Stimulated activated naive CD8-positive, alpha-beta T cell treated with anti-CD3 and anti-CD28 coated beads, Interleukin-15, Interleukin-2, amounts not matched to agents 100 ng/mL and 50 ng/mL, for 24 hours (primary cell): ENCODE measurements at regions not wholly inside any gene's neighbourhood (a gene's known extent, or its start where the extent isn't known, plus 50 kb on each side); places are given as distances from the start of the nearest gene placed in this dataset.
"Not testable (repeated sequence)": the region's sequence is repeated elsewhere in the genome, so short reads cannot be mapped to it uniquely, and the experiment has no call there.

Experiments used
- H3K27ac Mint-ChIP-seq: one replicate; pipeline ENCODE4 v1.8.0; 2021; ENCODE audit warnings: mild to moderate bottlenecking, mixed read lengths
- H3K27me3 Mint-ChIP-seq: one replicate; pipeline ENCODE4 v1.8.0; 2021; ENCODE audit warnings: mixed read lengths
- H3K36me3 Mint-ChIP-seq: one replicate; pipeline ENCODE4 v1.8.0; 2021; ENCODE audit warnings: low read depth, mixed read lengths
- H3K4me1 Mint-ChIP-seq: one replicate; pipeline ENCODE4 v1.8.0; 2021; ENCODE audit warnings: low read depth, mixed read lengths
- H3K4me3 Mint-ChIP-seq: one replicate; pipeline ENCODE4 v1.8.0; 2021; ENCODE audit warnings: mild to moderate bottlenecking, mixed read lengths
- H3K9me3 Mint-ChIP-seq: one replicate; pipeline ENCODE4 v1.8.0; 2021; ENCODE audit warnings: mixed read lengths

GRCh38 chr2:16434393-16434792, 231.2 kb downstream of the CYRIA start:
- Mint-ChIP-seq H3K27me3 (peaks cover 8% of the 10 kb centered on the region), H3K9me3 (no peaks in the 10 kb centered on the region), H3K27ac (no peak overlapping the region), H3K4me3 (no peak overlapping the region), H3K36me3 (no peaks in the 10 kb centered on the region), H3K4me1 (no peaks in the 10 kb centered on the region)

DNA sequence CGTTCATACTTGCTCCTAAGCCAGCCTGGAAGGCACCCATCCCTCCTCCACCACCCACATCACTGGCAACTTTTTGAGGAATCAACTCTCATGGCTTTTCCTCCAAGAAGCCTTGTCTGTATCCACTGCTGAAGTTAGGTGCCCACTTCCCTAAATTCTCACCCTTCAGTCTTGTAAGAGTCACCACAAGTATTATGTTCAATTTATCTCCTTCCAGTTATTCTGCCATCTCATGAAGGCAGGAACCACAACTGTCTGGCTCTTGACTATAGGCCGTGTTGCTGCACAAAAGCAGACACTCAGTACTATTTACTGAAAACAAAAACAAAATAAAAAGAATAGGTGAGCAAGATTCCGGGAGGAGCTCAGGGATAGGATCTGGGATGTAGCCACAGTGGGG, 234.8 kb downstream of the CYRIA start:
- Mint-ChIP-seq H3K36me3 (no peaks in the 10 kb centered on the region), H3K27ac (no peak overlapping the region), H3K4me3 (no peak overlapping the region), H3K4me1 (no peaks in the 10 kb centered on the region), H3K9me3 (no peaks in the 10 kb centered on the region), H3K27me3 (peaks cover 4% of the 10 kb centered on the region)

DNA sequence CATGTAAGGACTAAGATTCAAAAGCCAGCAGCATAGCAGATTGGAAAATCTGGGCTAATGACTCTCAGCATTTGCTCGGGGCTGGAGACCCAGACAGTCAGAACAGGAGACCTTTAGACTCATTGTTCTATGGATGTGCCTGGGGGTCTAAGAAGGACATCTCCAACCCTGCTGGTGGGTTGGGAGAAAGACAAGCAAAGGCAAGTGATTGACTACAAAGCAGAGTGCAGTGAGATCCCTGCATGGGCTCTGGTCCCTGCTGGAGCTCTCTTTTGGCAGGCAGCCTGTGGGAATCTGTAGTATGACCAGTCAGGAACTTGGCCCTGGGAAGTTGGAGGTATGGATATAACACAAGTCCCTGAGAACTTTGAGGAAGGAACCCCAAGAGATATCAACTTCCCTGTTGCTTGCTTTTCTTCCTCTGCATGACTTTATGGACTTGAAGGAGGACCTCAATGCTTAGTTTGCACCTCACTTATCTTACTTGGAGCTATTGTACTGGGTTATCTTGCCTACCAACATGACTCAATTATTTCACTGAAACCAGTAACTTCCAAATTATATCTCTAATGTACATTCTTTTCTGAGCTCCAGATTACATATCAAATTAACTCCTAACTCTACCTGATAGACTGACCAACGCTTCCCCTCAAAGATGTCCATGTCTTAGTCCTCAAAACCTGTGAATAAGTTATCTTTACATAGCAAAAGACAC, 236.0 kb downstream of the CYRIA start:
- Mint-ChIP-seq H3K36me3 (no peaks in the 10 kb centered on the region), H3K4me3 (no peak overlapping the region), H3K4me1 (no peaks in the 10 kb centered on the region), H3K9me3 (no peaks in the 10 kb centered on the region), H3K27me3 (peaks cover 4% of the 10 kb centered on the region), H3K27ac (no peak overlapping the region)

GRCh38 chr2:16429002-16429401, 236.6 kb downstream of the CYRIA start:
- H3K27ac Mint-ChIP-seq = no peak overlapping the region
- peaks cover 4% of the 10 kb centered on the region for H3K27me3 Mint-ChIP-seq
- no peaks in the 10 kb centered on the region for H3K36me3 Mint-ChIP-seq
- H3K9me3 Mint-ChIP-seq = no peaks in the 10 kb centered on the region
- H3K4me3 Mint-ChIP-seq = no peak overlapping the region
- no peaks in the 10 kb centered on the region for H3K4me1 Mint-ChIP-seq

DNA sequence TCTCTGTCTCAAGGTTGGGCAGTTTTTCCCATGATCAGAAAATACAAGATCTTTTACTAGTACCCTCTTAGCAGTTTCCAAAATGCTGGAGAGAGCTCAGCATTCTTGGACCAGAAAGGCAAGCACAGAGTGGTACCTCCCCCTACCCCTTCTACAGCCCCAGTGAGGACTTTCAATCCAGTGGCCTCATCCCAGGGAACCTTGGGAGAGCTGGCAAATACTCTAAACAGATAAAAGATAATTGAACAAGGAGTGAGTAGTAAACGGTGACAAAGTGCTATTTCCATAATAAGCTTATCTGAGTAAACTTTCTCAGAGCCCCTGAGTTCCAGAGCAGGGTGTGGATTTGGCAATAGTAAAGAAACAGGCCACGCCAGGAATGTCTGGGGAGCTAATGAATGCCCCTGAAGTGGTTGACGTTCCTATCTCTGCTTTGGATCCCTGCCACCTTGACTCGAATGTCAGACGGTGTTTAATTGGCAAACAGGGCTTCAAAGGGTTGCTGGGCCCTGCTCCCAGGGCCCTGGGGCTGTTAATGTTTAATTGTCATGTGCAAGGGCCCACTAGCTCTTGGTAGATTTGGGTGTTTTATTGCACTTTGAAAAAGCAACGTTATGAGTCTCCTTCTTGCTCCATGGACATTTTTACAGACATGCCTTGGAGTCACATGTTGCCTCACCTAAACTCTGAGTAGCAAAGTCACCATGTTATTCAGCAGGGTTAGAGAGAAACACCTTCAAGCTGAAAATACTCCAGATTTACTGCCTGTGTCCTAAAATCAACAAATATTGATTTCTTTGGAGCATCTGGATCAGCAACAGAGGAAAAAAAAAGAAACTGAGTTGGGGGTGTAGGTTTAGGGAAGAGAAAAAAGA, 239.9 kb downstream of the CYRIA start:
- Mint-ChIP-seq H3K27me3 (peaks cover 4% of the 10 kb centered on the region), H3K4me1 (no peaks in the 10 kb centered on the region), H3K9me3 (no peaks in the 10 kb centered on the region), H3K4me3 (no peak overlapping the region), H3K27ac (no peak overlapping the region), H3K36me3 (no peaks in the 10 kb centered on the region)

DNA sequence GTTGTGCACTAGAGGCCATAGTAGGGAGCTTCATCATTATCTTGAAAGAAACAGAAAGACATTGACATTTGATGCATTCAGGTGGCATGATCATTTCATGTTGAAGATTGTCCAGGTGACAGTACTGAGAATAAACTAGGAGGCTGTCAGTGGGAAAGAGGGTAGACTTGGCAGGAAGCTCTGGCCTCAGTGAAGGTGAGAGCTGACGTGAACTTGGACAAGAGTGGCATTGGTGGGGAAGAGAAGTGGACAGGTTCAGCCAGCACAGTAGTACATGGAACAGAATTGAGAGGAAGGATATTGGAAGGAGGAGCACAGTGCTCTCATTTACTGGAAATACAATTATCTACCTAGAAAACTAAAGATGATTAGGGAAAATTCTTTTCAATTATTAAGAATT, 245.2 kb downstream of the CYRIA start:
- Mint-ChIP-seq H3K27me3 (no peaks in the 10 kb centered on the region), H3K36me3 (no peaks in the 10 kb centered on the region), H3K27ac (no peak overlapping the region), H3K4me3 (no peak overlapping the region), H3K4me1 (no peaks in the 10 kb centered on the region), H3K9me3 (peaks cover 3% of the 10 kb centered on the region)

DNA sequence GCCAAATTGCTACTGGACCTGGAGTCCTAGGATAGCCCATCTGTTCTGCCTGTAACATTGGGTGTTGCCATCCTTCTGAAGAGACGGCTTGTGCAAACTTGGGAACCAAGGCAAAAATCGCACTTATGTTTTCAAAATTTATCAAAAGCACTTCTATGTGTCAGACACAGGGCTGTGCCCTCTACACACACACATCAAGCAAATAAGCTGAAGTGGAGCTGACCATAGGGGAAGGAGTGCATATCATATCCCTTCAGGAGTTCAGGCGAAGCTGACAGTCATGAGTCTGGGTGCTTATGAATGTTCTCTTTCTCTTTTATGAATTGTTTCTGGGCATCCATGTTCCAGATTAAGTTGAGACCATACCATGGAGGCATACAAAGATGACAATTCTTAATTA, 247.9 kb downstream of the CYRIA start:
- Mint-ChIP-seq H3K27ac (no peak overlapping the region), H3K4me3 (no peak overlapping the region), H3K9me3 (peaks cover 6% of the 10 kb centered on the region), H3K27me3 (peaks cover 3% of the 10 kb centered on the region), H3K36me3 (no peaks in the 10 kb centered on the region), H3K4me1 (no peaks in the 10 kb centered on the region)

DNA sequence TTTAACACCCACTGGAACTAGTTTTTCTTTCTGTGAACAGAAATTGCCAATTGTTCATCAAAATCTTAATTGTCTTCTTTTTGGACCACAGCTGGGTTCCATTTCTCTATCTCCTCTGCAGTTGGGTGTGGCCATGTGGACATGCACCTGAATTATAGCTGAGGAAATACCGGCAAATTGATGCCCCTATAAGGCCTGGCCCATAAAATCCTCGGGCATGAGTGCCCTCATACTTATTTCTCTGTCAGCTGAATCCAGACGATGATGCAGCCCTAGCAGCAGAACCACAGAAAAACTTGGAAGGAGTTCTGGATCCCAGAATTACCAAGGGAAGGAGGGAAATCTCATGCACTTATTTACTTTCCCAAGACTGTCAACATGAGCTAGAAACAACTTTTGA, 249.0 kb downstream of the CYRIA start:
- Mint-ChIP-seq H3K4me1 (no peaks in the 10 kb centered on the region), H3K9me3 (peaks cover 6% of the 10 kb centered on the region), H3K27me3 (peaks cover 3% of the 10 kb centered on the region), H3K4me3 (no peak overlapping the region), H3K27ac (no peak overlapping the region), H3K36me3 (no peaks in the 10 kb centered on the region)

- not testable (repeated sequence) for H3K36me3 Mint-ChIP-seq, H3K27ac Mint-ChIP-seq, H3K4me3 Mint-ChIP-seq, H3K27me3 Mint-ChIP-seq, H3K4me1 Mint-ChIP-seq
- peaks cover 11% of the 10 kb centered on the region for H3K9me3 Mint-ChIP-seq
These were observed 249.8 kb downstream of the CYRIA start for GRCh38 chr2:16415861-16416260.

DNA sequence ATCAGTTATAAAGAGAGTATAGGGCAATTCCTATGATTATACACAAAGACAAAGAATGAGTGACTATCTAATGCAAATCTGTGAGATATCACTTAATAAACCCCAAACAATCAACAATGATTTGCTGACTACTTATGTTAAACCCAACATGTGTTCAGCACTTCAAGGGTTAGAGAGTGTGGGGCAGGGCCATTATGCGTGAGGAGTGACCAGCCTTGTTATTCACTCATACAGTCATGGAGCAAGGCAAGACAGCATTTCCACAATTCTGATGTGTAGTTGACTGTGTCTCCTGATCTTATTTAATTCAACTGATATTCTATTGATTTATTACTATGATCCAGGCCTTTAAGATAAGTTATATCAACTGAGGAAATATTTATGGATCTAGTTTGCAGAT, 251.7 kb downstream of the CYRIA start:
- Mint-ChIP-seq H3K9me3 (peaks cover 11% of the 10 kb centered on the region), H3K27ac (no peak overlapping the region), H3K4me3 (no peak overlapping the region), H3K27me3 (peaks cover 3% of the 10 kb centered on the region), H3K36me3 (no peaks in the 10 kb centered on the region), H3K4me1 (no peaks in the 10 kb centered on the region)

DNA sequence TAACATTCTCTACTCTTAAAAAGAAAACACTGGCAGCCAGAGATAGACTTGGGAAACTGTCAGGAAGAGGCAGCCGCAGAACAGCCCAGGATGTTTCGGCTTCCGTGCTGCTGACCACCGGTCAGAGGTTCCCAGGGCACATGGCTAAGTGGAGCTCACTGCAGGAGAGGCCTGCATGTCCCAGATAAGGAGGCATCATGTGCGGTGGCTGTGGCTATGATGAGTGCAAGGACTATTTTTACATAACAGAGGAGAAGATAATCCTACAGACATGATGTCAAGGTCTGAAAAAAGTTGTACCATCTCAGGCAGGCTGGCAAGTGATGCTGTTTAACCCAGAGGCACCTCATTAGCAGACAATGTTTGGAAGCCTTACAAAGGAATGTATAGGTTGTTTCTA, 252.3 kb downstream of the CYRIA start:
- Mint-ChIP-seq H3K27ac (no peak overlapping the region), H3K4me1 (no peaks in the 10 kb centered on the region), H3K4me3 (no peak overlapping the region), H3K9me3 (peaks cover 11% of the 10 kb centered on the region), H3K27me3 (peaks cover 3% of the 10 kb centered on the region), H3K36me3 (no peaks in the 10 kb centered on the region)

GRCh38 chr2:16412321-16413030, 253.2 kb downstream of the CYRIA start:
- H3K27me3 Mint-ChIP-seq = peaks cover 3% of the 10 kb centered on the region
- H3K36me3 Mint-ChIP-seq = no peaks in the 10 kb centered on the region
- peaks cover 11% of the 10 kb centered on the region for H3K9me3 Mint-ChIP-seq
- H3K27ac Mint-ChIP-seq = no peak overlapping the region
- H3K4me3 Mint-ChIP-seq = no peak overlapping the region
- H3K4me1 Mint-ChIP-seq = no peaks in the 10 kb centered on the region

- Mint-ChIP-seq H3K9me3 (peaks cover 11% of the 10 kb centered on the region), H3K27me3 (peaks cover 3% of the 10 kb centered on the region), H3K4me3 (no peak overlapping the region), H3K4me1 (no peaks in the 10 kb centered on the region), H3K27ac (no peak overlapping the region), H3K36me3 (no peaks in the 10 kb centered on the region)
These were observed 253.8 kb downstream of the CYRIA start for GRCh38 chr2:16411788-16412187.

DNA sequence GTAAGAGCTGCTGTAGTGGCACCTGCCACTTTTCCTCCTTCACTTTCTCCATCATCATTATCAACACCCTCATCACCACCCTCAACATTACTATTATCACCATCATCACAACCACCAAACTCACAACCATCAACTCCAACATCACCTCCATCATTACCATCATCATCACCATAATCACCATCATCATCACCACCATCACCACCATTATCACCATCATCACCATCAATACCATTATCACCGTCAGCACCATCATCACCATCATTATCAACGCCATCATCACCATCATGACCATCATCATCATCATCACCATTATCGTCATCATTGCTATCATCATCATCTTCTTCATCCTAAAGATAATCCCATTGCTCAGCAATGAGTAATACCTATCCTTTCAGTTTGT, 255.8 kb downstream of the CYRIA start:
- H3K27ac Mint-ChIP-seq = no peak overlapping the region
- H3K27me3 Mint-ChIP-seq = peaks cover 3% of the 10 kb centered on the region
- no peaks in the 10 kb centered on the region for H3K4me1 Mint-ChIP-seq
- no peaks in the 10 kb centered on the region for H3K36me3 Mint-ChIP-seq
- H3K4me3 Mint-ChIP-seq = no peak overlapping the region
- peaks cover 5% of the 10 kb centered on the region for H3K9me3 Mint-ChIP-seq

GRCh38 chr2:16409006-16409390, 256.6 kb downstream of the CYRIA start:
- Mint-ChIP-seq H3K27ac (no peak overlapping the region), H3K4me1 (no peaks in the 10 kb centered on the region), H3K36me3 (no peaks in the 10 kb centered on the region), H3K9me3 (peaks cover 5% of the 10 kb centered on the region), H3K4me3 (no peak overlapping the region), H3K27me3 (peaks cover 3% of the 10 kb centered on the region)
